ENCODE measurements at regions not wholly inside any gene's neighbourhood (a gene's known extent, or its start where the extent isn't known, plus 50 kb on each side); places are given as distances from the start of the nearest gene placed in this dataset.

GRCh38 chr5:125394661-125395280 is 648.3 kb upstream of the ZNF608 start:
- no peak for TF ChIP-seq POLR2A (IDR thresholded peaks at IDR 0.05)
- no peak for TF ChIP-seq CTCF (IDR thresholded peaks at IDR 0.05)
